GM12878 (cell line): ENCODE measurements at regions not wholly inside any gene's neighbourhood (a gene's known extent, or its start where the extent isn't known, plus 50 kb on each side); places are given as distances from the start of the nearest gene placed in this dataset.

ENCODE experiments used
- ATAC-seq: fragments of 200-7000 bp; cut with Tn5 transposase; 3 replicates; pipeline ENCODE4 v1.9.1; 2020; ENCODE audit warnings: mild to moderate bottlenecking, moderate library complexity
- BruUV-seq: library from RNA; stranded (reverse); fragments of 400-500 nt; replicated peaks from 2 replicates; lab custom pipeline; 2021; lab: Mats Ljungman, UMichigan
- CTCF ChIA-PET: fragments of 300-600 bp; sonication (Branson Sonifier 250); formaldehyde crosslinking; extraction: SDS; loops from one replicate; lab custom pipeline; 2021; ENCODE audit warnings: inconsistent platforms; lab: Yijun Ruan, JAX
- POLR2A ChIA-PET: fragments of 350-600 bp; formaldehyde crosslinking; extraction: SDS; loops from one replicate; lab custom pipeline; 2021; ENCODE audit warnings: inconsistent platforms; lab: Charles Lee
- RAD21 ChIA-PET: fragments of 300-600 bp; sonication (Branson Sonifier 250); formaldehyde crosslinking; loops from one replicate; lab custom pipeline; 2023; ENCODE audit warnings: antibody characterized with exemption; ENCODE audit not compliant: unreplicated experiment; lab: Charles Lee
- SMC1A ChIA-PET: fragments of 300-600 bp; sonication (Branson Sonifier 250); formaldehyde crosslinking; loops from one replicate; lab custom pipeline; 2023; ENCODE audit not compliant: unreplicated experiment, uncharacterized antibody; lab: Charles Lee
- DNase-seq: peaks from one replicate; pipeline ENCODE4 v3.0.0-alpha.2; 2011; ENCODE audit warnings: low read depth, low spot score
- FAIRE-seq: peaks from 3 replicates; lab custom pipeline; 2011; peaks lifted over from hg19 to GRCh38; lab: Jason Lieb, UNC
- H2AFZ ChIP-seq: 2 replicates; pipeline ENCODE4 v1.6.0; 2011; ENCODE audit warnings: low read depth, low read length, control low read depth; ENCODE audit not compliant: control insufficient read depth
- H3K27ac ChIP-seq: 2 replicates; pipeline ENCODE4 v1.5.1; 2011; ENCODE audit warnings: control low read depth; ENCODE audit not compliant: control insufficient read depth, insufficient read depth
- H3K27me3 ChIP-seq, 2 experiments: replicated peaks in 1 of 2; 2 replicates each; pipeline versions ENCODE4 v1.6.0 to v1.6.1; 2011; ENCODE audit warnings: low read length in 1 of 2; ENCODE audit not compliant: control insufficient read depth in 2 of 2, insufficient read depth in 2 of 2
- H3K36me3 ChIP-seq, 2 experiments: 2 replicates each; pipeline ENCODE4 v1.5.1; 2011; ENCODE audit warnings: low read length in 1 of 2; ENCODE audit not compliant: control insufficient read depth in 2 of 2, insufficient read depth in 2 of 2
- H3K4me1 ChIP-seq: 2 replicates; pipeline ENCODE4 v1.6.1; 2011; ENCODE audit warnings: mild to moderate bottlenecking, low read length, moderate library complexity, mixed read lengths; ENCODE audit not compliant: control insufficient read depth, insufficient read depth
- H3K4me2 ChIP-seq: 2 replicates; pipeline ENCODE4 v1.6.0; 2011; ENCODE audit warnings: control low read depth; ENCODE audit not compliant: control insufficient read depth, insufficient read depth
- H3K4me3 ChIP-seq: fragments of 200-600 bp; sonication (generic); 2 replicates; pipeline ENCODE4 v1.5.1; 2016
- H3K79me2 ChIP-seq: 2 replicates; pipeline ENCODE4 v1.6.0; 2011; ENCODE audit warnings: low read length; ENCODE audit not compliant: control insufficient read depth, insufficient read depth
- H3K9ac ChIP-seq: 2 replicates; pipeline ENCODE4 v1.8.0; 2011; ENCODE audit warnings: low read length, control low read depth, mixed read lengths; ENCODE audit not compliant: control insufficient read depth, insufficient read depth
- H3K9me3 ChIP-seq: replicated peaks from 3 replicates; pipeline ENCODE4 v1.5.1; 2011; ENCODE audit warnings: mild to moderate bottlenecking, low read length; ENCODE audit not compliant: control insufficient read depth, insufficient read depth
- H4K20me1 ChIP-seq: 2 replicates; pipeline ENCODE4 v1.6.0; 2011; ENCODE audit not compliant: control insufficient read depth, insufficient read depth
- ASH2L ChIP-seq: fragments of 300-600, 200-600 bp; sonication (generic); IDR thresholded peaks from 2 replicates; pipeline ENCODE4 v1.6.1; 2017; ENCODE audit warnings: low read depth, mild to moderate bottlenecking, borderline replicate concordance
- ATF3 ChIP-seq: IDR thresholded peaks from 2 replicates; pipeline ENCODE4 v1.6.1; 2011; ENCODE audit warnings: low read depth, mild to moderate bottlenecking, low read length, moderate library complexity, borderline replicate concordance; ENCODE audit errors: extremely low read depth
- BMI1 ChIP-seq: fragments of 450-650 bp; IDR thresholded peaks from 2 replicates; pipeline ENCODE4 v1.6.1; 2016; ENCODE audit warnings: mild to moderate bottlenecking, moderate library complexity, borderline replicate concordance
- CHD2 ChIP-seq: IDR thresholded peaks from 2 replicates; pipeline ENCODE4 v1.6.1; 2011; ENCODE audit warnings: low read depth, low read length, improper control_type of control experiment, borderline replicate concordance
- CHD4 ChIP-seq: fragments of 200-600 bp; sonication (generic); IDR thresholded peaks from 2 replicates; pipeline ENCODE4 v1.6.1; 2016; ENCODE audit warnings: mild to moderate bottlenecking
- RUNX3 ChIP-seq: IDR thresholded peaks from 2 replicates; pipeline ENCODE4 v1.6.1; 2012; ENCODE audit warnings: low read length, inconsistent platforms
- ZBTB4 ChIP-seq: fragments of 450-650 bp; formaldehyde crosslinking; IDR thresholded peaks from 2 replicates; pipeline ENCODE4 v1.4.0; 2022; ENCODE audit warnings: mild to moderate bottlenecking, moderate library complexity
- ZNF217 ChIP-seq: fragments of 450-650 bp; IDR thresholded peaks from 2 replicates; pipeline ENCODE4 v1.6.1; 2017; ENCODE audit warnings: antibody characterized with exemption, mild to moderate bottlenecking
- WGBS: methylation state at CpG from one replicate; pipeline ENCODE4 v1.1.6; 2016; ENCODE audit warnings: low lambda C conversion rate; ENCODE audit not compliant: insufficient replicate concordance, insufficient coverage; ENCODE audit errors: missing lambda C conversion rate; 5-methylcytosine and 5-hydroxymethylcytosine counted together
- in situ Hi-C: fragments of 300-500 bp; cut with MboI; formaldehyde crosslinking; loops from 9 replicates; pipeline ENCODE4 v1.14.3; 2018; ENCODE audit warnings: mixed read lengths
- intact Hi-C: fragments of 100-400 bp; cut with micrococcal nuclease; formaldehyde crosslinking; loops from one replicate; pipeline ENCODE4 v1.14.2; 2022; ENCODE audit not compliant: unreplicated experiment

GRCh38 chr5:175107028-175107588, 336.9 kb downstream of the DRD1 start:
- no TSS peak for BruUV-seq
- intact Hi-C loops, result no loop called here
- H3K27me3 ChIP-seq, result peaks cover 0 to 2% of the 10 kb centered on the region in 2 experiments; a peak in 1 of 4 replicates
- ChIA-PET SMC1A (interaction anchor here (1.3 kb wide), 1 partner anchor 12 kb away, joined by 4 read pairs; no protein-coding TSS in a partner anchor), POLR2A (interaction anchor here (0.5 kb wide), 1 partner anchor 409 kb away, joined by 3 read pairs; no protein-coding TSS in a partner anchor), CTCF (no interaction called here), RAD21 (no interaction called here)
- FAIRE-seq, result no peak
- no peaks in the 10 kb centered on the region for H3K4me1 ChIP-seq
- no peaks in the 10 kb centered on the region for H3K79me2 ChIP-seq
- no peaks in the 10 kb centered on the region for H3K9me3 ChIP-seq
- no peak overlapping the region for H3K27ac ChIP-seq
- H2AFZ ChIP-seq, result no peak overlapping the region
- in situ Hi-C loops, result no loop called here
- WGBS, result 11% methylated on average over 1 of the region's 1 CpG
- no peak for ATAC-seq
- H3K4me2 ChIP-seq, result no peak overlapping the region
- H4K20me1 ChIP-seq, result no peaks in the 10 kb centered on the region
- TF ChIP-seq ATF3, result no peak
- no peak for TF ChIP-seq CHD2
- no peak for TF ChIP-seq ZNF217
- no peak for TF ChIP-seq ASH2L
- no peak for TF ChIP-seq RUNX3
- TF ChIP-seq BMI1, result no peak
- no peak for TF ChIP-seq ZBTB4 (CRISPR knock-in tag)
- no peak for TF ChIP-seq CHD4
- no peaks in the 10 kb centered on the region for H3K36me3 ChIP-seq
- no peak overlapping the region for H3K4me3 ChIP-seq
- DNase-seq, result no peak
- H3K9ac ChIP-seq, result no peak overlapping the region
